ENCODE measurements at regions not wholly inside any gene's neighbourhood (a gene's known extent, or its start where the extent isn't known, plus 50 kb on each side); places are given as distances from the start of the nearest gene placed in this dataset.

GRCh38 chr1:82269431-82269830, 468.7 kb downstream of the ADGRL2 start:
- H4K20me1 ChIP-seq (ENCODE audit: insufficient read depth, low read length), result no peaks in the 10 kb centered on the region
- no peak for TF ChIP-seq SMC3 (IDR thresholded peaks at IDR 0.05; ENCODE audit: low read depth, low read length)
- TF ChIP-seq MAZ (IDR thresholded peaks at IDR 0.05; ENCODE audit: borderline replicate concordance, low read depth, low read length), result no peak
- TF ChIP-seq CHD1 (IDR thresholded peaks at IDR 0.05; ENCODE audit: low read depth, low read length), result no peak
- TF ChIP-seq FOS (IDR thresholded peaks at IDR 0.05; ENCODE audit: low read depth, low read length), result no peak
- no peak for TF ChIP-seq MAFK (IDR thresholded peaks at IDR 0.05; ENCODE audit: low read depth, low read length)
- TF ChIP-seq, protein P1, sequence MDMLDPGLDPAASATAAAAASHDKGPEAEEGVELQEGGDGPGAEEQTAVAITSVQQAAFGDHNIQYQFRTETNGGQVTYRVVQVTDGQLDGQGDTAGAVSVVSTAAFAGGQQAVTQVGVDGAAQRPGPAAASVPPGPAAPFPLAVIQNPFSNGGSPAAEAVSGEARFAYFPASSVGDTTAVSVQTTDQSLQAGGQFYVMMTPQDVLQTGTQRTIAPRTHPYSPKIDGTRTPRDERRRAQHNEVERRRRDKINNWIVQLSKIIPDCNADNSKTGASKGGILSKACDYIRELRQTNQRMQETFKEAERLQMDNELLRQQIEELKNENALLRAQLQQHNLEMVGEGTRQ (IDR thresholded peaks at IDR 0.05; ENCODE audit: low read depth, low read length), result no peak
- TF ChIP-seq CTCF (conservative IDR thresholded peaks at IDR 0.05; ENCODE audit: low read depth, low read length), result no peak
- TF ChIP-seq RCOR1 (IDR thresholded peaks at IDR 0.05; ENCODE audit: insufficient replicate concordance, low read length), result no peak
- no peak for TF ChIP-seq POLR2A (IDR thresholded peaks at IDR 0.05; ENCODE audit: low read depth, low read length)
- no peak for TF ChIP-seq RFX5 (IDR thresholded peaks at IDR 0.05; ENCODE audit: low read depth, low read length)
- no peak for TF ChIP-seq CEBPB (IDR thresholded peaks at IDR 0.05; ENCODE audit: low read depth, low read length)
- no peak for TF ChIP-seq NFE2L2 (IDR thresholded peaks at IDR 0.05; ENCODE audit: low read depth, low read length)
- TF ChIP-seq RAD21 (IDR thresholded peaks at IDR 0.05; ENCODE audit: low read length), result no peak
- TF ChIP-seq BHLHE40 (IDR thresholded peaks at IDR 0.05; ENCODE audit: low read depth, low read length), result no peak
- no peak for TF ChIP-seq MXI1 (IDR thresholded peaks at IDR 0.05; ENCODE audit: borderline replicate concordance, low read depth, low read length)
- TF ChIP-seq, protein P2, sequence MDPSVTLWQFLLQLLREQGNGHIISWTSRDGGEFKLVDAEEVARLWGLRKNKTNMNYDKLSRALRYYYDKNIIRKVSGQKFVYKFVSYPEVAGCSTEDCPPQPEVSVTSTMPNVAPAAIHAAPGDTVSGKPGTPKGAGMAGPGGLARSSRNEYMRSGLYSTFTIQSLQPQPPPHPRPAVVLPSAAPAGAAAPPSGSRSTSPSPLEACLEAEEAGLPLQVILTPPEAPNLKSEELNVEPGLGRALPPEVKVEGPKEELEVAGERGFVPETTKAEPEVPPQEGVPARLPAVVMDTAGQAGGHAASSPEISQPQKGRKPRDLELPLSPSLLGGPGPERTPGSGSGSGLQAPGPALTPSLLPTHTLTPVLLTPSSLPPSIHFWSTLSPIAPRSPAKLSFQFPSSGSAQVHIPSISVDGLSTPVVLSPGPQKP (IDR thresholded peaks at IDR 0.05; ENCODE audit: borderline replicate concordance, low read depth, low read length), result no peak
- in situ Hi-C loops (cut with MboI; ENCODE audit: low sequenced_read_pairs) (no loop called here), intact Hi-C loops (cut with micrococcal nuclease) (no loop called here), dilution Hi-C loops (cut with HindIII; ENCODE audit: low sequenced_read_pairs, unreplicated experiment) (no loop called here)
- H4K5ac ChIP-seq (ENCODE audit: low read depth, low read length), result no peak overlapping the region
- no peak overlapping the region for H4K91ac ChIP-seq (ENCODE audit: insufficient read depth, low read depth, low read length)
- no peak overlapping the region for H3K23ac ChIP-seq (ENCODE audit: low read depth, low read length)
- H4K8ac ChIP-seq (ENCODE audit: low read depth in 2 of 2, low read length in 2 of 2), result no peak overlapping the region
- H3K4ac ChIP-seq (ENCODE audit: low read depth, low read length), result no peak overlapping the region
- no peak overlapping the region for H2BK5ac ChIP-seq (ENCODE audit: low read depth, low read length, poor library complexity, severe bottlenecking)
- no peaks in the 10 kb centered on the region for H3K79me1 ChIP-seq (ENCODE audit: low read depth in 1 of 2, low read length in 2 of 2)
- no peak overlapping the region for H2BK15ac ChIP-seq (ENCODE audit: low read depth, low read length)
- no peak overlapping the region for H3K18ac ChIP-seq (ENCODE audit: low read depth, low read length)
- H2AFZ ChIP-seq (replicated peaks; ENCODE audit: low read length, poor library complexity), result no peak overlapping the region
- H3K56ac ChIP-seq (ENCODE audit: extremely low read depth, insufficient read depth, low read length), result no peak overlapping the region
- no CpG with 5 or more reads among the region's 5 CpGs for whole genome bisulfite sequencing, 2 experiments (ENCODE audit: extremely low coverage in 2 of 2, insufficient read length in 1 of 2)
- no peak for DNase-seq
- no peak overlapping the region for H3K4me3 ChIP-seq (ENCODE audit: insufficient read depth, low read depth, low read length)
- H3K27me3 ChIP-seq (ENCODE audit: control insufficient read depth, insufficient read depth, low read length), result no peaks in the 10 kb centered on the region
- no peak overlapping the region for H3K27ac ChIP-seq (ENCODE audit: insufficient read depth, low read length)
- H3K4me2 ChIP-seq (ENCODE audit: low read depth, low read length), result no peak overlapping the region
- H3K9me1 ChIP-seq (ENCODE audit: insufficient read depth, low read length), result no peaks in the 10 kb centered on the region
- H3K14ac ChIP-seq (replicated peaks; ENCODE audit: low read depth, low read length), result no peak overlapping the region
- H2AK5ac ChIP-seq (ENCODE audit: low read depth, low read length), result no peak overlapping the region
- H2BK20ac ChIP-seq (ENCODE audit: low read depth, low read length), result no peak overlapping the region
- H3K9ac ChIP-seq (ENCODE audit: low read depth, low read length), result no peak overlapping the region
- no peak overlapping the region for H2BK120ac ChIP-seq (ENCODE audit: low read depth, low read length)
- H3K9me3 ChIP-seq (ENCODE audit: control insufficient read depth, insufficient read depth, low read length), result peaks cover 5% of the 10 kb centered on the region; the same call in 1 of the 2 replicates
- ATAC-seq (ENCODE audit: low read depth), result no peak
- CTCF ChIA-PET, result no interaction called here
- H3K36me3 ChIP-seq (ENCODE audit: control insufficient read depth, insufficient read depth, low read length), result no peaks in the 10 kb centered on the region
- no peaks in the 10 kb centered on the region for H3K4me1 ChIP-seq (ENCODE audit: control insufficient read depth, insufficient read depth, low read length)
- POLR2A ChIA-PET (ENCODE audit: unreplicated experiment), result no interaction called here
- H2AK9ac ChIP-seq (replicated peaks; ENCODE audit: low read depth, low read length, poor library complexity), result no peak overlapping the region
- no TSS peak for BruUV-seq (replicated peaks)
